ENCODE measurements at regions not wholly inside any gene's neighbourhood (a gene's known extent, or its start where the extent isn't known, plus 50 kb on each side); places are given as distances from the start of the nearest gene placed in this dataset.

DNA sequence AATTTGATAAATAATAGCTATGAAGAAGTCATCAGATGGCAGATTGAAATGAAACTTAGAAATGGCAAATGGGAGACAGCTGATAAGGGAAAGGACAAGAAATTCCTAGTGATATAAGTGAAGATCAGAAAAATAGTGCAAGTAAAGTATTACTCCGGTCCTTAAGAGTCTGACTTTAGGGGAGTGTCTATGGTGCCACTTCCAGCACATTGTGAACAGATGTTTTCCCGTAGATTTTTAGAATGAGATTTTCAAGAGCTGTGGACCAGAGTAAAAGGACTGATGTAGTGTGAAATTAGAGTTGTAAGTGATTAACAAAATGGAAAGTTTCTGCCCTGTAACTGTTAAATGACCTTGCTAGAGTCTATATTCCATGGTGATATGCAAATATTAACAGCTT is 974.8 kb upstream of the TENM4 start:
- Mint-ChIP-seq H3K36me3 (no peaks in the 10 kb centered on the region), H3K27ac (no peak overlapping the region), H3K9me3 (peaks cover 15 to 34% (median 17%) of the 10 kb centered on the region in 3 donors), H3K4me3 (no peak overlapping the region), H3K27me3 (no peaks in the 10 kb centered on the region), H3K4me1 (no peaks in the 10 kb centered on the region)
- Histone ChIP-seq H3K27me3 (replicated peaks in 1 of 2; ENCODE audit: control insufficient read depth in 2 of 2, extremely low read depth in 1 of 2, insufficient read depth in 2 of 2, low read length in 1 of 2) (no peaks in the 10 kb centered on the region), H3K4me1 (ENCODE audit: control insufficient read depth in 1 of 2, extremely low read depth in 1 of 2, insufficient read depth in 2 of 2, low read length in 2 of 2) (no peaks in the 10 kb centered on the region), H3K27ac (ENCODE audit: low read length) (no peak overlapping the region), H3K9me3 (no peaks in the 10 kb centered on the region), H3K4me3 (ENCODE audit: control insufficient read depth in 1 of 2, extremely low read depth in 1 of 2, low read length in 1 of 2) (no peak overlapping the region), H3K36me3 (ENCODE audit: control insufficient read depth in 2 of 2, extremely low read depth in 1 of 2, insufficient read depth in 1 of 2, low read length in 1 of 2) (no peaks in the 10 kb centered on the region)
- 80% methylated on average over 2 of the region's 2 CpGs for WGBS (ENCODE audit: insufficient coverage)
- DNase-seq (no peak), ATAC-seq (replicated peaks in 1 of 4) (no peak)
- CTCF ChIA-PET: no interaction called here
- POLR2A ChIA-PET: no interaction called here

DNA sequence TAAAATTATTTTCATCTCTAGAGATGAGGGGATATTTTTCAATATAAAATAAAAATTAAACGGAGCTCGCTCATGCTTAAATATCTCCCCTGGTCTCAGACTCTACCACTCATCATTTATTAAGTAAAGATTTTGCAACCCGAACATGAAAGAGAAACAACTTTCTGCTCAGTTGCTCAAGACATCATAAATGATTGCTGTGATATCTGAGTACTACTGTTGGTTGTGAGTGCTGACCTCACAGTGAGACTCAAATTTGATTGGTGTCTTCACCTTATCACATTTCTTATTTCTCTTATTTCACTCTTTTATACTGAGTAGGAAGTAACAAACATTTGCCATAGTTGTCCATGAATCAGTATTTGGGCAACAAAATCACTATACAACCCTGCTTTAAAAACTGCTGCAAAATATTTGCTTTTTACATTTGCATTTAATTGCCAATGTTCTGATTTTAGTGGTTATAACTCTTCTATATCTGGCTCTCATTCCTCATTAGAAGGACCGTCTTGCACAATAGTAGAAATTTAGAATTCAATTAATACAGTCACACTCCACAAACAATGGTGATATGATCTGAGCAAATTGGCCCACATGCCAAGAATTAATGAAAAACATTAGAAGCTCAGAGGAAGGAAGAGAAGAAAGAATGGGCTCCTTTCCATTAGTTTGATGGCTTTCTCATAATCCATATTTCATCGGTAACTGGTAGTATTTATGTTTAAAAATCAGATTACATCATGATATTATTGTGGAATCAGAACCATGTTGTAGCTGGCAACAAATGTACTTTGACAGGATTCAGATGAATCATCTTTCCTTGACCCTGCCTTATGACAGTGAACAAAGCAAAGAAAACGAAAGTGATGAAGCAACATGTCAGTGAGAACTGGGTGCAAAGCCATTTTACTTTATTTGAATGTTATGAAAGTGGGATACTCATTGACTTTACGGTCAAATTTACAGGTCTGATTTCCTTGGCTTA is 973.6 kb upstream of the TENM4 start:
- H3K9me3 Mint-ChIP-seq: peaks cover 19 to 38% (median 22%) of the 10 kb centered on the region in 3 donors
- Histone ChIP-seq H3K27me3 (replicated peaks in 1 of 2; ENCODE audit: control insufficient read depth in 2 of 2, extremely low read depth in 1 of 2, insufficient read depth in 2 of 2, low read length in 1 of 2) (no peaks in the 10 kb centered on the region), H3K27ac (ENCODE audit: low read length) (no peak overlapping the region), H3K9me3 (no peaks in the 10 kb centered on the region), H3K36me3 (ENCODE audit: control insufficient read depth in 2 of 2, extremely low read depth in 1 of 2, insufficient read depth in 1 of 2, low read length in 1 of 2) (no peaks in the 10 kb centered on the region), H3K4me1 (ENCODE audit: control insufficient read depth in 1 of 2, extremely low read depth in 1 of 2, insufficient read depth in 2 of 2, low read length in 2 of 2) (no peaks in the 10 kb centered on the region), H3K4me3 (ENCODE audit: control insufficient read depth in 1 of 2, extremely low read depth in 1 of 2, low read length in 1 of 2) (no peak overlapping the region)
- CTCF ChIA-PET: no interaction called here
- H3K27ac Mint-ChIP-seq: no peak overlapping the region
- H3K4me1 Mint-ChIP-seq: no peaks in the 10 kb centered on the region
- H3K27me3 Mint-ChIP-seq: no peaks in the 10 kb centered on the region
- no peak overlapping the region for H3K4me3 Mint-ChIP-seq
- no peaks in the 10 kb centered on the region for H3K36me3 Mint-ChIP-seq
- POLR2A ChIA-PET: no interaction called here
- DNase-seq (no peak), ATAC-seq (replicated peaks in 1 of 4) (no peak)
- 20% methylated on average over 1 of the region's 7 CpGs for WGBS (ENCODE audit: insufficient coverage)

DNA sequence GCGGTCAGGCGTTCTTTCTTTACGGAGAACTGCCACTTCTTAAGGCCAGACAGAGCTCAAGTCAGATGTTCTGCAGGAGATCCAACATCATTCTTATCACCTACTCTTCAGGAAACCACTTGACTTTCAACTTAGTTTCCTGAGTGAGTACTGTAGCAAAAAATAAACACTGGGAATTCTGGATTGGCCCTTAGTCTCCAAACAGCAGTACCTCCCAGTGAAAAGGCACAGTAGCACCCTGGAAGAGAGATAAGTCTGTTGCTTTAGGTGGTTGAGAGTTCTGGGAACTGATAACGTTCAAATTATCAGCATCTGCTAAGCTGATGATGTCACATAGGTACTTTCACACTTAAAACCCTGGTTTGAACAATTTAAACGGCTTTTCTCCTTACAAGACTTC is 971.8 kb upstream of the TENM4 start:
- no peaks in the 10 kb centered on the region for H3K4me1 Mint-ChIP-seq

GRCh38 chr11:80393210-80393609 is 952.4 kb upstream of the TENM4 start:
- DNase-seq (no peak), ATAC-seq (replicated peaks in 1 of 4) (no peak)
- Mint-ChIP-seq H3K4me3 (no peak overlapping the region), H3K27me3 (no peaks in the 10 kb centered on the region), H3K36me3 (no peaks in the 10 kb centered on the region), H3K4me1 (no peaks in the 10 kb centered on the region), H3K27ac (no peak overlapping the region), H3K9me3 (peaks cover 7 to 29% (median 10%) of the 10 kb centered on the region in 3 donors)
- H3K27ac ChIP-seq (ENCODE audit: low read length): no peak overlapping the region
- no CpG with 5 or more reads among the region's 3 CpGs for WGBS (ENCODE audit: insufficient coverage)
- no peaks in the 10 kb centered on the region for H3K27me3 ChIP-seq (replicated peaks in 1 of 2; ENCODE audit: control insufficient read depth in 2 of 2, extremely low read depth in 1 of 2, insufficient read depth in 2 of 2, low read length in 1 of 2)
- H3K4me3 ChIP-seq (ENCODE audit: control insufficient read depth in 1 of 2, extremely low read depth in 1 of 2, low read length in 1 of 2): no peak overlapping the region
- CTCF ChIA-PET: no interaction called here
- POLR2A ChIA-PET: no interaction called here
- no peaks in the 10 kb centered on the region for H3K4me1 ChIP-seq (ENCODE audit: control insufficient read depth in 1 of 2, extremely low read depth in 1 of 2, insufficient read depth in 2 of 2, low read length in 2 of 2)
- H3K36me3 ChIP-seq (ENCODE audit: control insufficient read depth in 2 of 2, extremely low read depth in 1 of 2, insufficient read depth in 1 of 2, low read length in 1 of 2): no peaks in the 10 kb centered on the region
- H3K9me3 ChIP-seq: no peaks in the 10 kb centered on the region

More for the DNA sequence above, 971.8 kb upstream of the TENM4 start:
- no peaks in the 10 kb centered on the region for H3K9me3 ChIP-seq
- 90% methylated on average over 3 of the region's 5 CpGs for WGBS (ENCODE audit: insufficient coverage)
- Mint-ChIP-seq H3K4me3 (no peak overlapping the region), H3K36me3 (no peaks in the 10 kb centered on the region), H3K27ac (no peak overlapping the region), H3K9me3 (peaks cover 30 to 43% (median 32%) of the 10 kb centered on the region in 3 donors), H3K27me3 (no peaks in the 10 kb centered on the region)
- H3K36me3 ChIP-seq (ENCODE audit: control insufficient read depth in 2 of 2, extremely low read depth in 1 of 2, insufficient read depth in 1 of 2, low read length in 1 of 2): no peaks in the 10 kb centered on the region
- ChIA-PET POLR2A (no interaction called here), CTCF (no interaction called here)
- H3K27me3 ChIP-seq (replicated peaks in 1 of 2; ENCODE audit: control insufficient read depth in 2 of 2, extremely low read depth in 1 of 2, insufficient read depth in 2 of 2, low read length in 1 of 2): no peaks in the 10 kb centered on the region
- no peak for ATAC-seq (replicated peaks in 1 of 4)
- no peak overlapping the region for H3K4me3 ChIP-seq (ENCODE audit: control insufficient read depth in 1 of 2, extremely low read depth in 1 of 2, low read length in 1 of 2)
- no peak for DNase-seq
- H3K27ac ChIP-seq (ENCODE audit: low read length): no peak overlapping the region
- no peaks in the 10 kb centered on the region for H3K4me1 ChIP-seq (ENCODE audit: control insufficient read depth in 1 of 2, extremely low read depth in 1 of 2, insufficient read depth in 2 of 2, low read length in 2 of 2)

DNA sequence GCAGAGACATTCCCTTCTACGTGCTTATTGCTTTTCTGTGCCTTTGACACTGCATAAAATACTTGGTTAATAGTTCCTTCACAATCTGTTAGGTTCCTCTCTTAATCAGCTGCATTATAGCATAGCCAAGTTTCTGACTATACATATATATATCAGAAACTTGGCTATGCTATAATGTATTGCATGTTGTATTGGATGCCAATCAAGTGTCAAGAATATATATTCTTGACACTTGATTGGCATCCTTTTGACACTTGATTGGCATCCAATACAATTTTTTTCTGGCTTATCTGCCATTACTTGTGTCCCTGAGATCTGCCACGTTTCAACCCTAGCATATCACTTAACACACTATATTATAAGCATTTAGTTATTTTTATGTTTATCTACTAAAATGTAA is 949.7 kb upstream of the TENM4 start:
- Mint-ChIP-seq H3K4me1 (no peaks in the 10 kb centered on the region), H3K9me3 (peaks cover 9 to 25% (median 11%) of the 10 kb centered on the region in 3 donors), H3K27me3 (no peaks in the 10 kb centered on the region), H3K27ac (no peak overlapping the region), H3K36me3 (no peaks in the 10 kb centered on the region), H3K4me3 (no peak overlapping the region)
- no peak for ATAC-seq (replicated peaks in 1 of 4)
- WGBS (ENCODE audit: insufficient coverage): no CpG with 5 or more reads among the region's 2 CpGs
- Histone ChIP-seq H3K27ac (ENCODE audit: low read length) (no peak overlapping the region), H3K27me3 (replicated peaks in 1 of 2; ENCODE audit: control insufficient read depth in 2 of 2, extremely low read depth in 1 of 2, insufficient read depth in 2 of 2, low read length in 1 of 2) (no peaks in the 10 kb centered on the region), H3K4me3 (ENCODE audit: control insufficient read depth in 1 of 2, extremely low read depth in 1 of 2, low read length in 1 of 2) (no peak overlapping the region), H3K36me3 (ENCODE audit: control insufficient read depth in 2 of 2, extremely low read depth in 1 of 2, insufficient read depth in 1 of 2, low read length in 1 of 2) (no peaks in the 10 kb centered on the region), H3K9me3 (no peaks in the 10 kb centered on the region), H3K4me1 (ENCODE audit: control insufficient read depth in 1 of 2, extremely low read depth in 1 of 2, insufficient read depth in 2 of 2, low read length in 2 of 2) (no peaks in the 10 kb centered on the region)
- ChIA-PET POLR2A (interaction anchor here in 1 of 2 donors (0.7 kb wide), 1 partner anchor 201 kb away, joined by 3 read pairs; no protein-coding TSS in a partner anchor), CTCF (no interaction called here)
- DNase-seq: no peak

DNA sequence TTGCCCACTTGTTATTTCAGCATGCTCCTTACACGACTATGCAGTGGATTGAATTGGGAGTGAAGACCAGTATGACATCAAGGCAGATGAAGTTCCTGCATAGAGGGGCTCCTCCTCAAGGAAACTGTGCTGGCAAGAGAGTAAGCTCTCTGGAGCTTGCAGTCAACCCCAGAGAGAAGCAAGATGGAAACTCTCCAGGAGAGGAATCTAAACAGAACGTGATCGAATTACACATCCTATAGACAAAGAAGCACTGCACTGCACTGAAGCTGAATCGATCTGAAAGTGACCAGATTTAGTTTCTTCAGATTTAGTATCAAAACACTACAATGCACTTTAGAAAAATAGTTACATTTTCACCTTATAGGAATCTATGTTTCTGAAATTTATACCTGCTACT is 947.7 kb upstream of the TENM4 start:
- Mint-ChIP-seq H3K4me3 (no peak overlapping the region), H3K27ac (no peak overlapping the region), H3K4me1 (no peaks in the 10 kb centered on the region), H3K9me3 (peaks cover 11 to 15% (median 14%) of the 10 kb centered on the region in 3 donors), H3K36me3 (no peaks in the 10 kb centered on the region), H3K27me3 (no peaks in the 10 kb centered on the region)
- Histone ChIP-seq H3K4me3 (ENCODE audit: control insufficient read depth in 1 of 2, extremely low read depth in 1 of 2, low read length in 1 of 2) (no peak overlapping the region), H3K27me3 (replicated peaks in 1 of 2; ENCODE audit: control insufficient read depth in 2 of 2, extremely low read depth in 1 of 2, insufficient read depth in 2 of 2, low read length in 1 of 2) (no peaks in the 10 kb centered on the region), H3K9me3 (no peaks in the 10 kb centered on the region), H3K27ac (ENCODE audit: low read length) (no peak overlapping the region), H3K36me3 (ENCODE audit: control insufficient read depth in 2 of 2, extremely low read depth in 1 of 2, insufficient read depth in 1 of 2, low read length in 1 of 2) (no peaks in the 10 kb centered on the region), H3K4me1 (ENCODE audit: control insufficient read depth in 1 of 2, extremely low read depth in 1 of 2, insufficient read depth in 2 of 2, low read length in 2 of 2) (no peaks in the 10 kb centered on the region)
- ATAC-seq (replicated peaks in 1 of 4): no peak
- ChIA-PET CTCF (no interaction called here), POLR2A (no interaction called here)
- 51% methylated on average over 3 of the region's 4 CpGs for WGBS (ENCODE audit: insufficient coverage)
- no peak for DNase-seq
